HCT116 (cell line): ENCODE measurements at regions not wholly inside any gene's neighbourhood (a gene's known extent, or its start where the extent isn't known, plus 50 kb on each side); places are given as distances from the start of the nearest gene placed in this dataset.

Experiments used
- ATAC-seq: fragments of 200-7000 bp; cut with Tn5 transposase; 2 replicates; pipeline ENCODE4 v1.9.1; 2020; ENCODE audit warnings: mild to moderate bottlenecking, moderate library complexity
- BruUV-seq: library from RNA; stranded (reverse); fragments of 400-500 nt; replicated peaks from 2 replicates; lab custom pipeline; 2021; lab: Mats Ljungman, UMichigan
- CTCF ChIA-PET: fragments of 300-600 bp; sonication (Branson Sonifier 250); formaldehyde crosslinking; loops from one replicate; lab custom pipeline; 2021; ENCODE audit warnings: antibody characterized with exemption; lab: Charles Lee
- POLR2A ChIA-PET: fragments of 300-600, 350-600 bp; sonication (Branson Sonifier 250); formaldehyde crosslinking; loops from one replicate; lab custom pipeline; 2021; ENCODE audit warnings: antibody characterized with exemption; lab: Charles Lee
- RAD21 ChIA-PET, 2 experiments: fragments of 300-600 bp; sonication (Branson Sonifier 250); formaldehyde crosslinking; loops; one replicate each; lab custom pipeline; 2023; ENCODE audit warnings: low total read pairs in 2 of 2; ENCODE audit not compliant: uncharacterized antibody in 2 of 2, unreplicated experiment in 2 of 2, low non-redundant PET in 1 of 2; lab: Charles Lee
- DNase-seq: peaks from one replicate; pipeline ENCODE4 v3.0.0-alpha.2; 2010; ENCODE audit warnings: low read depth, low spot score
- H2AFZ ChIP-seq: fragments of 200-600 bp; shearing (Covaris generic), sonication (generic); 2 replicates; pipeline ENCODE4 v1.6.1; 2017; ENCODE audit warnings: low read depth, mixed run types, mixed read lengths, antibody characterized with exemption, low read length; ENCODE audit not compliant: poor library complexity, severe bottlenecking
- H3K27ac ChIP-seq: 2 replicates; pipeline ENCODE4 v1.5.1; 2012; ENCODE audit warnings: low read depth, low read length
- H3K27me3 ChIP-seq: fragments of 200-600 bp; sonication (generic); 2 replicates; pipeline ENCODE4 v1.6.1; 2016; ENCODE audit warnings: mixed run types, low read length, mixed read lengths; ENCODE audit not compliant: insufficient read depth
- H3K36me3 ChIP-seq, 2 experiments: fragments of 200-500 bp in 1 of 2; fragments of 200-600 bp in 1 of 2; sonication (Bioruptor generic) in 1 of 2; sonication (generic) in 1 of 2; 2 replicates each; pipeline versions ENCODE4 v1.5.1 to v1.6.1; 2014 to 2016; ENCODE audit warnings: low read length in 2 of 2, inconsistent platforms in 1 of 2, mixed read lengths in 1 of 2, mixed run types in 1 of 2; ENCODE audit not compliant: insufficient read depth in 2 of 2, control insufficient read depth in 1 of 2
- H3K4me1 ChIP-seq, 2 experiments: fragments of 200-600 bp in 1 of 2; sonication (generic) in 1 of 2; 2 replicates each; pipeline versions ENCODE4 v1.5.1 to v1.6.1; 2012 to 2017; ENCODE audit warnings: low read length in 2 of 2, inconsistent platforms in 1 of 2, mild to moderate bottlenecking in 1 of 2, mixed read lengths in 1 of 2, mixed run types in 1 of 2, moderate library complexity in 1 of 2; ENCODE audit not compliant: insufficient read depth in 2 of 2, control insufficient read depth in 1 of 2
- H3K4me2 ChIP-seq: fragments of 200-600 bp; sonication (generic); 2 replicates; pipeline ENCODE4 v1.6.1; 2017; ENCODE audit warnings: mixed run types, low read length, mixed read lengths
- H3K4me3 ChIP-seq, 2 experiments: fragments of 200-600 bp in 1 of 2; sonication (generic) in 1 of 2; replicated peaks in 1 of 2; 2 replicates each; pipeline ENCODE4 v1.5.1; 2011 to 2016; ENCODE audit warnings: low read length in 2 of 2, control low read depth in 1 of 2, low read depth in 1 of 2, mild to moderate bottlenecking in 1 of 2, mixed read lengths in 1 of 2, mixed run types in 1 of 2
- H3K79me2 ChIP-seq: fragments of 200-600 bp; sonication (generic); 2 replicates; pipeline ENCODE4 v1.6.1; 2017; ENCODE audit warnings: mild to moderate bottlenecking, mixed run types, low read length, moderate library complexity, mixed read lengths; ENCODE audit not compliant: insufficient read depth
- H3K9ac ChIP-seq: fragments of 200-600 bp; sonication (generic); 2 replicates; pipeline ENCODE4 v1.6.1; 2016; ENCODE audit warnings: low read length, mixed read lengths
- H3K9me2 ChIP-seq: fragments of 200-600 bp; sonication (generic), shearing (Covaris generic); 2 replicates; pipeline ENCODE4 v1.6.1; 2017; ENCODE audit warnings: mixed run types, mild to moderate bottlenecking, moderate library complexity; ENCODE audit not compliant: insufficient read depth
- H3K9me3 ChIP-seq, 2 experiments: fragments of 200-500 bp in 1 of 2; fragments of 200-600 bp in 1 of 2; sonication (Bioruptor generic) in 1 of 2; sonication (generic) in 1 of 2; 2 replicates each; pipeline ENCODE4 v1.6.1; 2014 to 2017; ENCODE audit warnings: low read length in 2 of 2, mixed read lengths in 2 of 2, inconsistent platforms in 1 of 2, low read depth in 1 of 2, mild to moderate bottlenecking in 1 of 2, mixed run types in 1 of 2, moderate library complexity in 1 of 2; ENCODE audit not compliant: control insufficient read depth in 1 of 2, insufficient read depth in 1 of 2
- H4K20me1 ChIP-seq: fragments of 200-600 bp; sonication (generic), shearing (Covaris generic); 2 replicates; pipeline ENCODE4 v1.6.1; 2017; ENCODE audit warnings: mixed run types, mild to moderate bottlenecking, moderate library complexity; ENCODE audit not compliant: insufficient read depth
- ATF3 ChIP-seq: IDR thresholded peaks from 2 replicates; pipeline ENCODE4 v1.6.1; 2012
- CEBPB ChIP-seq: IDR thresholded peaks from 2 replicates; pipeline ENCODE4 v1.6.1; 2012; ENCODE audit warnings: low read depth
- EGR1 ChIP-seq: IDR thresholded peaks from 2 replicates; pipeline ENCODE4 v1.6.1; 2012; ENCODE audit warnings: low read depth
- EZH2 ChIP-seq: fragments of 200-600 bp; sonication (generic); IDR thresholded peaks from 2 replicates; pipeline ENCODE4 v1.6.1; 2017; ENCODE audit warnings: antibody characterized with exemption, mixed run types
- FOSL1 ChIP-seq: IDR thresholded peaks from 2 replicates; pipeline ENCODE4 v1.6.1; 2012; ENCODE audit warnings: low read depth
- JUND ChIP-seq: IDR thresholded peaks from 2 replicates; pipeline ENCODE4 v1.6.1; 2012
- MAX ChIP-seq: IDR thresholded peaks from 2 replicates; pipeline ENCODE4 v1.6.1; 2012
- POLR2A ChIP-seq: IDR thresholded peaks from 2 replicates; pipeline ENCODE4 v1.7.0; 2011; ENCODE audit warnings: borderline replicate concordance; ENCODE audit not compliant: insufficient read depth, insufficient read length; ENCODE audit errors: extremely low read depth
- POLR2AphosphoS5 ChIP-seq: IDR thresholded peaks from 2 replicates; pipeline ENCODE4 v1.6.1; 2011; ENCODE audit warnings: mild to moderate bottlenecking, low read depth, low read length, moderate library complexity
- RAD21 ChIP-seq: IDR thresholded peaks from 2 replicates; pipeline ENCODE4 v1.6.1; 2012; ENCODE audit warnings: low read depth, mild to moderate bottlenecking
- SP1 ChIP-seq: IDR thresholded peaks from 2 replicates; pipeline ENCODE4 v1.6.1; 2012; ENCODE audit warnings: low read depth
- SRF ChIP-seq: IDR thresholded peaks from 2 replicates; pipeline ENCODE4 v1.6.1; 2012; ENCODE audit warnings: low read depth
- YY1 ChIP-seq: IDR thresholded peaks from 2 replicates; pipeline ENCODE4 v1.6.1; 2011; ENCODE audit warnings: low read length, low read depth, moderate library complexity, mild to moderate bottlenecking; ENCODE audit not compliant: insufficient replicate concordance; ENCODE audit errors: extremely low read depth
- intact Hi-C: fragments of 100-400 bp; cut with micrococcal nuclease; formaldehyde crosslinking; loops from 2 replicates; pipeline ENCODE4 v1.10.0; 2022
- TF ChIP-seq, protein P1 (sequence below): IDR thresholded peaks from 2 replicates; pipeline ENCODE4 v1.6.1; 2011; ENCODE audit warnings: mild to moderate bottlenecking, low read length, moderate library complexity; ENCODE audit not compliant: insufficient replicate concordance; ENCODE audit errors: extremely low read depth

GRCh38 chr9:78680196-78680595 lies 383.3 kb downstream of the PSAT1 start (continued):
- TF ChIP-seq JUND: no peak
- TF ChIP-seq POLR2A: no peak
- no peak for TF ChIP-seq EGR1
- no peak for TF ChIP-seq SRF

GRCh38 chr9:78682216-78682615 lies 385.3 kb downstream of the PSAT1 start:
- H3K9me3 ChIP-seq: no peaks in the 10 kb centered on the region
- no peaks in the 10 kb centered on the region for H3K4me1 ChIP-seq
- H3K27ac ChIP-seq: no peak overlapping the region
- no peaks in the 10 kb centered on the region for H3K36me3 ChIP-seq
- H3K9ac ChIP-seq: no peak overlapping the region
- RAD21 ChIA-PET: no interaction called here
- H3K27me3 ChIP-seq: no peaks in the 10 kb centered on the region
- POLR2A ChIA-PET: no interaction called here
- no peak overlapping the region for H3K4me3 ChIP-seq
- CTCF ChIA-PET: no interaction called here
- no peaks in the 10 kb centered on the region for H3K79me2 ChIP-seq
- no peaks in the 10 kb centered on the region for H4K20me1 ChIP-seq
- intact Hi-C loops: no loop called here
- no peaks in the 10 kb centered on the region for H3K9me2 ChIP-seq
- ATAC-seq: no peak
- no peak for TF ChIP-seq EZH2
- TF ChIP-seq MAX: no peak
- TF ChIP-seq, protein P1, sequence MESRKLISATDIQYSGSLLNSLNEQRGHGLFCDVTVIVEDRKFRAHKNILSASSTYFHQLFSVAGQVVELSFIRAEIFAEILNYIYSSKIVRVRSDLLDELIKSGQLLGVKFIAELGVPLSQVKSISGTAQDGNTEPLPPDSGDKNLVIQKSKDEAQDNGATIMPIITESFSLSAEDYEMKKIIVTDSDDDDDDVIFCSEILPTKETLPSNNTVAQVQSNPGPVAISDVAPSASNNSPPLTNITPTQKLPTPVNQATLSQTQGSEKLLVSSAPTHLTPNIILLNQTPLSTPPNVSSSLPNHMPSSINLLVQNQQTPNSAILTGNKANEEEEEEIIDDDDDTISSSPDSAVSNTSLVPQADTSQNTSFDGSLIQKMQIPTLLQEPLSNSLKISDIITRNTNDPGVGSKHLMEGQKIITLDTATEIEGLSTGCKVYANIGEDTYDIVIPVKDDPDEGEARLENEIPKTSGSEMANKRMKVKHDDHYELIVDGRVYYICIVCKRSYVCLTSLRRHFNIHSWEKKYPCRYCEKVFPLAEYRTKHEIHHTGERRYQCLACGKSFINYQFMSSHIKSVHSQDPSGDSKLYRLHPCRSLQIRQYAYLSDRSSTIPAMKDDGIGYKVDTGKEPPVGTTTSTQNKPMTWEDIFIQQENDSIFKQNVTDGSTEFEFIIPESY: no peak
- no peak for TF ChIP-seq EGR1
- TF ChIP-seq FOSL1: no peak
- TF ChIP-seq JUND: no peak
- no peak for TF ChIP-seq YY1
- no peak for TF ChIP-seq ATF3
- TF ChIP-seq SP1: no peak
- no peak for TF ChIP-seq POLR2AphosphoS5
- no peak for TF ChIP-seq RAD21
- TF ChIP-seq CEBPB: no peak
- DNase-seq: no peak
- H2AFZ ChIP-seq: no peak overlapping the region
- no peak overlapping the region for H3K4me2 ChIP-seq
- BruUV-seq: no TSS peak
